ENCODE measurements at regions not wholly inside any gene's neighbourhood (a gene's known extent, or its start where the extent isn't known, plus 50 kb on each side); places are given as distances from the start of the nearest gene placed in this dataset.

GRCh38 chr9:26735160-26735559 lies 157.4 kb downstream of the CAAP1 start:
- ATAC-seq, result no peak

- no peak for ATAC-seq
These were observed 163.4 kb downstream of the CAAP1 start for GRCh38 chr9:26729187-26729586.

- ATAC-seq, result no peak
These were observed 165.1 kb downstream of the CAAP1 start for GRCh38 chr9:26727471-26727870.

- no peak for ATAC-seq
These were observed 167.0 kb downstream of the CAAP1 start for GRCh38 chr9:26725573-26725972.

GRCh38 chr9:26723486-26723885 lies 169.1 kb downstream of the CAAP1 start:
- no peak for ATAC-seq

GRCh38 chr9:26722755-26723154 lies 169.8 kb downstream of the CAAP1 start:
- ATAC-seq, result no peak

- no peak for ATAC-seq
These were observed 182.6 kb downstream of the CAAP1 start for GRCh38 chr9:26710008-26710407.

GRCh38 chr9:26706223-26706622 lies 186.4 kb downstream of the CAAP1 start:
- no peak for ATAC-seq

- ATAC-seq, result no peak
These were observed 197.3 kb downstream of the CAAP1 start for GRCh38 chr9:26695298-26695622.

- no peak for ATAC-seq
These were observed 198.0 kb downstream of the CAAP1 start for GRCh38 chr9:26694381-26695297.

- ATAC-seq, result no peak
These were observed 203.6 kb downstream of the CAAP1 start for GRCh38 chr9:26689041-26689440.

- no peak for ATAC-seq
These were observed 205.2 kb downstream of the CAAP1 start for GRCh38 chr9:26687421-26687820.

- ATAC-seq, result no peak
These were observed 206.8 kb downstream of the CAAP1 start for GRCh38 chr9:26685818-26686217.

GRCh38 chr9:26684029-26684428 lies 208.6 kb downstream of the CAAP1 start:
- ATAC-seq, result no peak

GRCh38 chr9:26682796-26683496 lies 209.7 kb downstream of the CAAP1 start:
- ATAC-seq, result no peak

- no peak for ATAC-seq
These were observed 210.6 kb downstream of the CAAP1 start for GRCh38 chr9:26682041-26682440.

- ATAC-seq, result no peak
These were observed 214.5 kb downstream of the CAAP1 start for GRCh38 chr9:26677965-26678706.

- ATAC-seq, result no peak
These were observed 217.6 kb downstream of the CAAP1 start for GRCh38 chr9:26675035-26675434.

- ATAC-seq, result no peak
These were observed 219.3 kb downstream of the CAAP1 start for GRCh38 chr9:26673261-26673660.

- no peak for ATAC-seq
These were observed 222.6 kb downstream of the CAAP1 start for GRCh38 chr9:26669701-26670670.

- no peak for ATAC-seq
These were observed 224.7 kb downstream of the CAAP1 start for GRCh38 chr9:26667882-26668281.

- ATAC-seq, result no peak
These were observed 226.9 kb downstream of the CAAP1 start for GRCh38 chr9:26665666-26666065.

Measured in activated CD4-positive, CD25-positive, alpha-beta regulatory T cell treated with anti-CD3 and anti-CD28 coated beads, Interleukin-2, amount 50 U/mL, for 24 hours (primary cell).